A549 (cell line): ENCODE measurements at regions not wholly inside any gene's neighbourhood (a gene's known extent, or its start where the extent isn't known, plus 50 kb on each side); places are given as distances from the start of the nearest gene placed in this dataset.

Source experiments
- ATAC-seq, 2 experiments: fragments of 200-7000 bp in 1 of 2; fragments of >200 bp in 1 of 2; cut with Nextera tagmentation in 1 of 2; cut with Tn5 transposase in 1 of 2; 3 replicates each; pipeline versions ENCODE4 v1.8.0 to v1.9.1; 2018 to 2020; ENCODE audit warnings: mild to moderate bottlenecking in 1 of 2, moderate library complexity in 1 of 2
- CTCF ChIA-PET: fragments of 300-600 bp; sonication (Branson Sonifier 250); formaldehyde crosslinking; extraction: SDS; loops from one replicate; lab custom pipeline; 2021; ENCODE audit warnings: antibody characterized with exemption, inconsistent platforms; lab: Yijun Ruan, JAX
- POLR2A ChIA-PET: fragments of 350-600 bp; formaldehyde crosslinking; extraction: SDS; loops from one replicate; lab custom pipeline; 2021; ENCODE audit warnings: antibody characterized with exemption, inconsistent platforms; lab: Yijun Ruan, JAX
- DNase-seq, 2 experiments: peaks; one replicate each; pipeline versions ENCODE4 v3.0.0 to v3.0.0-alpha.2; 2011 to 2016; ENCODE audit warnings: low read depth in 1 of 2, low spot score in 1 of 2
- FAIRE-seq: peaks from 2 replicates; lab custom pipeline; 2011; peaks lifted over from hg19 to GRCh38; lab: Jason Lieb, UNC
- H3K27ac ChIP-seq, 2 experiments: fragments of >200 bp; sonication (Bioruptor Twin); formaldehyde crosslinking; 3 replicates each; pipeline ENCODE4 v1.5.1; 2016 to 2017
- H3K4me1 ChIP-seq: fragments of >200 bp; sonication (Bioruptor Twin); formaldehyde crosslinking; 3 replicates; pipeline ENCODE4 v1.6.1; 2016
- H3K4me2 ChIP-seq: fragments of >200 bp; sonication (Bioruptor Twin); formaldehyde crosslinking; 3 replicates; pipeline ENCODE4 v1.6.1; 2016
- H3K4me3 ChIP-seq: fragments of >200 bp; sonication (Bioruptor Twin); formaldehyde crosslinking; 3 replicates; pipeline ENCODE4 v1.5.1; 2016
- H3K9me3 ChIP-seq: fragments of >200 bp; sonication (Bioruptor Twin); formaldehyde crosslinking; 3 replicates; pipeline ENCODE4 v1.6.1; 2016
- BHLHE40 ChIP-seq: IDR thresholded peaks from 2 replicates; pipeline ENCODE4 v1.6.1; 2012; ENCODE audit warnings: low read depth, low read length, inconsistent platforms
- CBX2 ChIP-seq: fragments of 200-600 bp; sonication (generic); IDR thresholded peaks from 2 replicates; pipeline ENCODE4 v1.6.1; 2016; ENCODE audit warnings: low read depth, mild to moderate bottlenecking, borderline replicate concordance
- EHF ChIP-seq: fragments of 250-450 bp; sonication (Bioruptor Pico); IDR thresholded peaks from 2 replicates; pipeline ENCODE4 v1.5.0; 2020; ENCODE audit warnings: mild to moderate bottlenecking
- EP300 ChIP-seq, 2 experiments: fragments of >200 bp; sonication (Bioruptor Twin); formaldehyde crosslinking; IDR thresholded peaks; 2 replicates in 1 of 2; 3 replicates in 1 of 2; pipeline ENCODE4 v1.6.1; 2016 to 2017
- ESRRA ChIP-seq: fragments of 150-350 bp; IDR thresholded peaks from 2 replicates; pipeline ENCODE4 v1.6.1; 2014; ENCODE audit warnings: mild to moderate bottlenecking, low read length, borderline replicate concordance
- FOSL2 ChIP-seq, 2 experiments: fragments of 450-650 bp in 1 of 2; fragments of >200 bp in 1 of 2; sonication (Bioruptor Twin) in 1 of 2; formaldehyde crosslinking; IDR thresholded peaks; 2 replicates each; pipeline versions ENCODE4 v1.5.0 to v1.6.1; 2016 to 2020; ENCODE audit warnings: mild to moderate bottlenecking in 1 of 2, moderate library complexity in 1 of 2
- FOXS1 ChIP-seq: fragments of 250-450 bp; sonication (Bioruptor Pico); IDR thresholded peaks from 2 replicates; pipeline ENCODE4 v1.5.0; 2020; ENCODE audit warnings: mild to moderate bottlenecking, moderate library complexity
- GATA3 ChIP-seq: IDR thresholded peaks from 2 replicates; pipeline ENCODE4 v1.6.1; 2012; ENCODE audit warnings: borderline replicate concordance
- HOXA7 ChIP-seq: fragments of 250-450 bp; sonication (Bioruptor Pico); IDR thresholded peaks from 2 replicates; pipeline ENCODE4 v1.5.0; 2020; ENCODE audit warnings: mild to moderate bottlenecking, moderate library complexity
- HOXB5 ChIP-seq: fragments of 250-450 bp; sonication (Bioruptor Pico); IDR thresholded peaks from 2 replicates; pipeline ENCODE4 v1.5.0; 2020; ENCODE audit warnings: mild to moderate bottlenecking, moderate library complexity
- MAZ ChIP-seq: fragments of 150-350 bp; IDR thresholded peaks from 2 replicates; pipeline ENCODE4 v1.6.1; 2014; ENCODE audit warnings: antibody characterized with exemption, low read depth, low read length, borderline replicate concordance
- NPAS2 ChIP-seq: fragments of 250-450 bp; sonication (Bioruptor Pico); IDR thresholded peaks from 2 replicates; pipeline ENCODE4 v1.8.0; 2022; ENCODE audit warnings: mild to moderate bottlenecking, moderate library complexity, borderline replicate concordance
- NR3C1 ChIP-seq: fragments of >200 bp; sonication (Bioruptor Twin); formaldehyde crosslinking; IDR thresholded peaks from 3 replicates; pipeline ENCODE4 v1.6.1; 2017
- RCOR1 ChIP-seq: fragments of 150-350 bp; IDR thresholded peaks from 2 replicates; pipeline ENCODE4 v1.6.1; 2014; ENCODE audit warnings: antibody characterized with exemption, low read length, low read depth
- RNF2 ChIP-seq: fragments of 200-600 bp; sonication (generic); IDR thresholded peaks from 2 replicates; pipeline ENCODE4 v1.6.1; 2016; ENCODE audit warnings: low read depth, mild to moderate bottlenecking, antibody characterized with exemption, moderate library complexity, borderline replicate concordance
- SREBF2 ChIP-seq: fragments of 450-650 bp; IDR thresholded peaks from 2 replicates; pipeline ENCODE4 v1.6.1; 2014; ENCODE audit warnings: mild to moderate bottlenecking, moderate library complexity
- TP53 ChIP-seq: fragments of 250-450 bp; sonication (Bioruptor Pico); IDR thresholded peaks from 2 replicates; pipeline ENCODE4 v1.5.0; 2021; ENCODE audit warnings: mild to moderate bottlenecking, moderate library complexity
- ZFP36 ChIP-seq: fragments of 450-650 bp; IDR thresholded peaks from 2 replicates; pipeline ENCODE4 v1.6.1; 2014; ENCODE audit warnings: borderline replicate concordance; ENCODE audit not compliant: partially characterized antibody
- ZSCAN20 ChIP-seq: fragments of 250-450 bp; sonication (Bioruptor Pico); IDR thresholded peaks from 2 replicates; pipeline ENCODE4 v1.8.0; 2022; ENCODE audit warnings: mild to moderate bottlenecking, moderate library complexity
- WGBS: methylation state at CpG from one replicate; pipeline ENCODE4 v1.1.6; 2017; ENCODE audit errors: missing lambda C conversion rate; 5-methylcytosine and 5-hydroxymethylcytosine counted together
- TF ChIP-seq, protein P1 (sequence below): IDR thresholded peaks from 2 replicates; pipeline ENCODE4 v1.6.1; 2012; ENCODE audit warnings: low read depth, borderline replicate concordance
- TF ChIP-seq, protein P2 (sequence below): fragments of 150-350 bp; IDR thresholded peaks from 2 replicates; pipeline ENCODE4 v1.6.1; 2014; ENCODE audit warnings: low read depth, mild to moderate bottlenecking, low read length
- TF ChIP-seq, protein P3 (sequence below): fragments of 200-600 bp; sonication (generic); IDR thresholded peaks from 2 replicates; pipeline ENCODE4 v1.6.1; 2016; ENCODE audit warnings: antibody characterized with exemption, mild to moderate bottlenecking, moderate library complexity
- TF ChIP-seq, protein P4 (sequence below): fragments of 250-450 bp; sonication (Bioruptor Pico); IDR thresholded peaks from 2 replicates; pipeline ENCODE4 v1.5.0; 2020; ENCODE audit warnings: low read depth, mild to moderate bottlenecking, moderate library complexity
- TF ChIP-seq, protein P5 (sequence below): fragments of 250-450 bp; sonication (Bioruptor Pico); IDR thresholded peaks from 2 replicates; pipeline ENCODE4 v1.5.0; 2021; ENCODE audit warnings: mild to moderate bottlenecking, moderate library complexity, borderline replicate concordance
- TF ChIP-seq, protein P6 (sequence below): fragments of >200 bp; sonication (Bioruptor Twin); formaldehyde crosslinking; IDR thresholded peaks from 3 replicates; pipeline ENCODE4 v1.6.1; 2016

DNA sequence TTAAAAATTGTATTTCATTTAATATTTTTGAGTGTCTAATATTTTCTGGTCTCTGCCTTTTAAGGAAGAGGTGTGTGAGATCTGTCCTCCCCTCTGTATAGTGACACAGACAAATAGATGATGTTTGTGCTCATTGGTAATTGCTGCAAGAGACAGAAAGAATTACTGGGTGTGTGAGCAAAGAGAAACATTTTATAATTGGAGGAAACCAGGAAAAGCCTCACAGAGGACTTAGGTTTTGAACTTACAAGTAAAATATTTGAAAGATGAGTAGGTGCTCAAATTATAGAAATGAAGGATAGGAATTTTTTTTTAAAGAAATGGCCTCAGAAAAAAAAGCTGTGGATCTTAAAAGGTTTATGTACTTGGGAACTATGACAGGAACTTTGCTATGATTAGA, 149.8 kb downstream of the SPCS3 start:
- ChIA-PET POLR2A (no interaction called here), CTCF (no interaction called here)
- Histone ChIP-seq H3K4me3 (no peak overlapping the region), H3K4me2 (no peak overlapping the region), H3K9me3 (no peaks in the 10 kb centered on the region; the same call in 2 of the 3 replicates), H3K4me1 (no peaks in the 10 kb centered on the region), H3K27ac (no peak overlapping the region)
- no peak for FAIRE-seq
- DNase-seq = no peak
- TF ChIP-seq, protein P1, sequence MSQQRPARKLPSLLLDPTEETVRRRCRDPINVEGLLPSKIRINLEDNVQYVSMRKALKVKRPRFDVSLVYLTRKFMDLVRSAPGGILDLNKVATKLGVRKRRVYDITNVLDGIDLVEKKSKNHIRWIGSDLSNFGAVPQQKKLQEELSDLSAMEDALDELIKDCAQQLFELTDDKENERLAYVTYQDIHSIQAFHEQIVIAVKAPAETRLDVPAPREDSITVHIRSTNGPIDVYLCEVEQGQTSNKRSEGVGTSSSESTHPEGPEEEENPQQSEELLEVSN = no peak
- TF ChIP-seq, protein P2, sequence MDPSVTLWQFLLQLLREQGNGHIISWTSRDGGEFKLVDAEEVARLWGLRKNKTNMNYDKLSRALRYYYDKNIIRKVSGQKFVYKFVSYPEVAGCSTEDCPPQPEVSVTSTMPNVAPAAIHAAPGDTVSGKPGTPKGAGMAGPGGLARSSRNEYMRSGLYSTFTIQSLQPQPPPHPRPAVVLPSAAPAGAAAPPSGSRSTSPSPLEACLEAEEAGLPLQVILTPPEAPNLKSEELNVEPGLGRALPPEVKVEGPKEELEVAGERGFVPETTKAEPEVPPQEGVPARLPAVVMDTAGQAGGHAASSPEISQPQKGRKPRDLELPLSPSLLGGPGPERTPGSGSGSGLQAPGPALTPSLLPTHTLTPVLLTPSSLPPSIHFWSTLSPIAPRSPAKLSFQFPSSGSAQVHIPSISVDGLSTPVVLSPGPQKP = no peak
- TF ChIP-seq FOSL2 (IDR thresholded peaks at IDR 0.05) = no peak
- no peak for TF ChIP-seq FOSL2 (CRISPR knock-in tag; IDR thresholded peaks at IDR 0.05)
- TF ChIP-seq CBX2 = no peak
- no peak for TF ChIP-seq HOXA7
- TF ChIP-seq RNF2 = no peak
- no peak for TF ChIP-seq HOXB5 (CRISPR knock-in tag)
- ATAC-seq = no peak

DNA sequence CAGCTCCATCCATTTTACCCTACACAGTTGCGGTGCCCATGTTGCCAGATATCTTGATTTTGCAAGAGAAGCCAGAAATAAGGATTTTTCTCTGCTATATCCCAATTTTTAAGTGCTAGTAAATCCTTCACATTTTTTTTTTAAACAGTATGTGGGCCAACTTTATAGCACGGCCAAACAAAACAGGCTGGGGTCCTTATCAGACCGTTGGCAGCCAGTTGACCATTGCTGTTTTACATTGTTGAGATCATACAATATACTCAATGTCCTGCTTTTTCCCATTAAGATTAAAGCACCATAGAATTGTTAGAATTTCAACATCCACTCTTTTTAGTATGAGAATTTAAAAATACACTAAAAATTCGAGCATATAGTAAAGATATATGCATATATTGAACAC, 150.9 kb downstream of the SPCS3 start:
- ATAC-seq (no peak), FAIRE-seq (no peak), DNase-seq (no peak)
- ChIA-PET POLR2A (no interaction called here), CTCF (interaction anchor here (0.6 kb wide), 1 partner anchor 186 kb away, joined by 3 read pairs; no protein-coding TSS in a partner anchor)
- H3K9me3 ChIP-seq = no peaks in the 10 kb centered on the region; the same call in 2 of the 3 replicates
- no peak for TF ChIP-seq ZSCAN20
- TF ChIP-seq RCOR1 = no peak
- no peak for TF ChIP-seq BHLHE40
- TF ChIP-seq MAZ = no peak
- TF ChIP-seq FOXS1 (CRISPR knock-in tag) = no peak
- TF ChIP-seq, protein P3, sequence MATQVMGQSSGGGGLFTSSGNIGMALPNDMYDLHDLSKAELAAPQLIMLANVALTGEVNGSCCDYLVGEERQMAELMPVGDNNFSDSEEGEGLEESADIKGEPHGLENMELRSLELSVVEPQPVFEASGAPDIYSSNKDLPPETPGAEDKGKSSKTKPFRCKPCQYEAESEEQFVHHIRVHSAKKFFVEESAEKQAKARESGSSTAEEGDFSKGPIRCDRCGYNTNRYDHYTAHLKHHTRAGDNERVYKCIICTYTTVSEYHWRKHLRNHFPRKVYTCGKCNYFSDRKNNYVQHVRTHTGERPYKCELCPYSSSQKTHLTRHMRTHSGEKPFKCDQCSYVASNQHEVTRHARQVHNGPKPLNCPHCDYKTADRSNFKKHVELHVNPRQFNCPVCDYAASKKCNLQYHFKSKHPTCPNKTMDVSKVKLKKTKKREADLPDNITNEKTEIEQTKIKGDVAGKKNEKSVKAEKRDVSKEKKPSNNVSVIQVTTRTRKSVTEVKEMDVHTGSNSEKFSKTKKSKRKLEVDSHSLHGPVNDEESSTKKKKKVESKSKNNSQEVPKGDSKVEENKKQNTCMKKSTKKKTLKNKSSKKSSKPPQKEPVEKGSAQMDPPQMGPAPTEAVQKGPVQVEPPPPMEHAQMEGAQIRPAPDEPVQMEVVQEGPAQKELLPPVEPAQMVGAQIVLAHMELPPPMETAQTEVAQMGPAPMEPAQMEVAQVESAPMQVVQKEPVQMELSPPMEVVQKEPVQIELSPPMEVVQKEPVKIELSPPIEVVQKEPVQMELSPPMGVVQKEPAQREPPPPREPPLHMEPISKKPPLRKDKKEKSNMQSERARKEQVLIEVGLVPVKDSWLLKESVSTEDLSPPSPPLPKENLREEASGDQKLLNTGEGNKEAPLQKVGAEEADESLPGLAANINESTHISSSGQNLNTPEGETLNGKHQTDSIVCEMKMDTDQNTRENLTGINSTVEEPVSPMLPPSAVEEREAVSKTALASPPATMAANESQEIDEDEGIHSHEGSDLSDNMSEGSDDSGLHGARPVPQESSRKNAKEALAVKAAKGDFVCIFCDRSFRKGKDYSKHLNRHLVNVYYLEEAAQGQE = no peak
- no peak for TF ChIP-seq EP300 (IDR thresholded peaks at IDR 0.05)
- no peak for TF ChIP-seq NR3C1
- TF ChIP-seq, protein P4, sequence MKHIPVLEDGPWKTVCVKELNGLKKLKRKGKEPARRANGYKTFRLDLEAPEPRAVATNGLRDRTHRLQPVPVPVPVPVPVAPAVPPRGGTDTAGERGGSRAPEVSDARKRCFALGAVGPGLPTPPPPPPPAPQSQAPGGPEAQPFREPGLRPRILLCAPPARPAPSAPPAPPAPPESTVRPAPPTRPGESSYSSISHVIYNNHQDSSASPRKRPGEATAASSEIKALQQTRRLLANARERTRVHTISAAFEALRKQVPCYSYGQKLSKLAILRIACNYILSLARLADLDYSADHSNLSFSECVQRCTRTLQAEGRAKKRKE (CRISPR knock-in tag) = no peak
- no peak for TF ChIP-seq EHF (CRISPR knock-in tag)
- TF ChIP-seq GATA3 = no peak
- 47% methylated on average over 4 of the region's 4 CpGs for WGBS
- no peak overlapping the region for H3K4me2 ChIP-seq
- H3K27ac ChIP-seq = no peak overlapping the region
- no peaks in the 10 kb centered on the region for H3K4me1 ChIP-seq
- H3K4me3 ChIP-seq = no peak overlapping the region

DNA sequence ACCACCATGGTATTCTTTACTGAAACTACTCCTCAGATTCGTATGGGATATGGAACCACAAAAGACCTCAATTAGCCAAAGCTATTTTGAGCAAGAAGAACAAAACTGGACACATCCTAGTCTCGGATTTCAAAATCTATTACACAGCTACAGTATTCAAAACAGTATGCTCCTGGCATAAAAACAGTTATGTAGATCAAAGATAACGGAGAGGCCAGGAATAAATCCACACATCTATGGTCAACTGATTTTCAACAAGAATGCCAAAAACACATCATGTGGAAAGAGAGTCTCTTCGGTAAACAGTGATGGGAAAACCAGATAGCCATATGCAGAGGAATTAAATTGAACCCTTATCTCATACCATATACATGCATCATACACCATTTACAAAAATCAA, 155.3 kb downstream of the SPCS3 start:
- H3K4me3 ChIP-seq = no peak overlapping the region
- POLR2A ChIA-PET = no interaction called here
- DNase-seq = no peak
- no peak overlapping the region for H3K4me2 ChIP-seq
- no peaks in the 10 kb centered on the region for H3K4me1 ChIP-seq
- no peak for FAIRE-seq
- no peak for ATAC-seq
- no peak overlapping the region for H3K27ac ChIP-seq
- 60% methylated on average over 4 of the region's 4 CpGs for WGBS
- CTCF ChIA-PET = no interaction called here
- H3K9me3 ChIP-seq = no peaks in the 10 kb centered on the region; the same call in 2 of the 3 replicates
- TF ChIP-seq FOXS1 (CRISPR knock-in tag) (no peak), TP53 (CRISPR knock-in tag) (no peak), SREBF2 (no peak), RNF2 (no peak), NPAS2 (no peak), HOXB5 (CRISPR knock-in tag) (no peak), ZFP36 (no peak), ESRRA (no peak), BHLHE40 (no peak), EHF (CRISPR knock-in tag) (no peak)
- TF ChIP-seq, protein P5, sequence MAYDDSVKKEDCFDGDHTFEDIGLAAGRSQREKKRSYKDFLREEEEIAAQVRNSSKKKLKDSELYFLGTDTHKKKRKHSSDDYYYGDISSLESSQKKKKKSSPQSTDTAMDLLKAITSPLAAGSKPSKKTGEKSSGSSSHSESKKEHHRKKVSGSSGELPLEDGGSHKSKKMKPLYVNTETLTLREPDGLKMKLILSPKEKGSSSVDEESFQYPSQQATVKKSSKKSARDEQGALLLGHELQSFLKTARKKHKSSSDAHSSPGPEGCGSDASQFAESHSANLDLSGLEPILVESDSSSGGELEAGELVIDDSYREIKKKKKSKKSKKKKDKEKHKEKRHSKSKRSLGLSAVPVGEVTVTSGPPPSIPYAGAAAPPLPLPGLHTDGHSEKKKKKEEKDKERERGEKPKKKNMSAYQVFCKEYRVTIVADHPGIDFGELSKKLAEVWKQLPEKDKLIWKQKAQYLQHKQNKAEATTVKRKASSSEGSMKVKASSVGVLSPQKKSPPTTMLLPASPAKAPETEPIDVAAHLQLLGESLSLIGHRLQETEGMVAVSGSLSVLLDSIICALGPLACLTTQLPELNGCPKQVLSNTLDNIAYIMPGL = no peak
- TF ChIP-seq, protein P6, sequence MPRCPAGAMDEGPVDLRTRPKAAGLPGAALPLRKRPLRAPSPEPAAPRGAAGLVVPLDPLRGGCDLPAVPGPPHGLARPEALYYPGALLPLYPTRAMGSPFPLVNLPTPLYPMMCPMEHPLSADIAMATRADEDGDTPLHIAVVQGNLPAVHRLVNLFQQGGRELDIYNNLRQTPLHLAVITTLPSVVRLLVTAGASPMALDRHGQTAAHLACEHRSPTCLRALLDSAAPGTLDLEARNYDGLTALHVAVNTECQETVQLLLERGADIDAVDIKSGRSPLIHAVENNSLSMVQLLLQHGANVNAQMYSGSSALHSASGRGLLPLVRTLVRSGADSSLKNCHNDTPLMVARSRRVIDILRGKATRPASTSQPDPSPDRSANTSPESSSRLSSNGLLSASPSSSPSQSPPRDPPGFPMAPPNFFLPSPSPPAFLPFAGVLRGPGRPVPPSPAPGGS = no peak
